ENCODE measurements at regions not wholly inside any gene's neighbourhood (a gene's known extent, or its start where the extent isn't known, plus 50 kb on each side); places are given as distances from the start of the nearest gene placed in this dataset.

GRCh38 chr4:83894831-83895230, 358.9 kb downstream of the GPAT3 start:
- Histone ChIP-seq H3K27me3 (ENCODE audit: low read depth) (no peaks in the 10 kb centered on the region), H3K36me3 (replicated peaks) (no peaks in the 10 kb centered on the region), H3K4me3 (no peak overlapping the region), H3K4me1 (no peaks in the 10 kb centered on the region), H3K9me3 (no peaks in the 10 kb centered on the region)
- DNase-seq (ENCODE audit: low spot score in 2 of 2): no peak
- in situ Hi-C loops (cut with MboI; ENCODE audit: low sequenced_read_pairs): no loop called here

DNA sequence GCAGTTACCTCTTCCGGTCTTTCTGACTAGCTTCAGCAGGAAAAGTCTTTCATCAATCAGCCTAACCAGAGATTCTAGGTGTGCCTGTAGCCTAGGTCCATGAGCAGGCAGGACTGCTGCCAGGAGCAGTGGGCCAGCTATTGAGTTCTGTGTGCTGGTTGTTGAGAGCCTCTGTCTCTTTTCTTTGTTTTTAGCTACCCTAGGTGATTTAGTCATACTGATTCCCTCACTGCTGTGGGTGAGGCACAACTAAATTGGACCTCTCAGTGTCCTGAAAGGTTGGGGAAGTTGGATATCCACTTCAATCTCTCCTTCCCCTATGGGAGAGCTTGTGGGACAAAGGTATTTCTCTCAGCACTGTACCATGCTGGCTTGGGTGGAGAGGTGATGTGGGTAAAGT, 354.9 kb downstream of the GPAT3 start:
- in situ Hi-C loops (cut with MboI; ENCODE audit: low sequenced_read_pairs): no loop called here
- no peaks in the 10 kb centered on the region for H3K4me1 ChIP-seq
- DNase-seq (ENCODE audit: low spot score in 2 of 2): no peak
- H3K36me3 ChIP-seq (replicated peaks): no peaks in the 10 kb centered on the region
- no peaks in the 10 kb centered on the region for H3K27me3 ChIP-seq (ENCODE audit: low read depth)
- no peak overlapping the region for H3K4me3 ChIP-seq
- no peaks in the 10 kb centered on the region for H3K9me3 ChIP-seq

- no peaks in the 10 kb centered on the region for H3K9me3 ChIP-seq
- in situ Hi-C loops (cut with MboI; ENCODE audit: low sequenced_read_pairs): no loop called here
- H3K4me1 ChIP-seq: no peaks in the 10 kb centered on the region
- H3K4me3 ChIP-seq: no peak overlapping the region
- H3K36me3 ChIP-seq (replicated peaks): no peaks in the 10 kb centered on the region
- no peaks in the 10 kb centered on the region for H3K27me3 ChIP-seq (ENCODE audit: low read depth)
- DNase-seq (ENCODE audit: low spot score in 2 of 2): no peak
These were observed 354.3 kb downstream of the GPAT3 start for GRCh38 chr4:83890231-83890630.

- Histone ChIP-seq H3K27me3 (ENCODE audit: low read depth) (no peaks in the 10 kb centered on the region), H3K4me1 (no peaks in the 10 kb centered on the region; the same call in 1 of the 2 replicates), H3K36me3 (replicated peaks) (no peaks in the 10 kb centered on the region), H3K4me3 (no peak overlapping the region), H3K9me3 (no peaks in the 10 kb centered on the region)
- no peak for DNase-seq (ENCODE audit: low spot score in 2 of 2)
- in situ Hi-C loops (cut with MboI; ENCODE audit: low sequenced_read_pairs): no loop called here
These were observed 353.9 kb downstream of the GPAT3 start for GRCh38 chr4:83889802-83890201.

DNA sequence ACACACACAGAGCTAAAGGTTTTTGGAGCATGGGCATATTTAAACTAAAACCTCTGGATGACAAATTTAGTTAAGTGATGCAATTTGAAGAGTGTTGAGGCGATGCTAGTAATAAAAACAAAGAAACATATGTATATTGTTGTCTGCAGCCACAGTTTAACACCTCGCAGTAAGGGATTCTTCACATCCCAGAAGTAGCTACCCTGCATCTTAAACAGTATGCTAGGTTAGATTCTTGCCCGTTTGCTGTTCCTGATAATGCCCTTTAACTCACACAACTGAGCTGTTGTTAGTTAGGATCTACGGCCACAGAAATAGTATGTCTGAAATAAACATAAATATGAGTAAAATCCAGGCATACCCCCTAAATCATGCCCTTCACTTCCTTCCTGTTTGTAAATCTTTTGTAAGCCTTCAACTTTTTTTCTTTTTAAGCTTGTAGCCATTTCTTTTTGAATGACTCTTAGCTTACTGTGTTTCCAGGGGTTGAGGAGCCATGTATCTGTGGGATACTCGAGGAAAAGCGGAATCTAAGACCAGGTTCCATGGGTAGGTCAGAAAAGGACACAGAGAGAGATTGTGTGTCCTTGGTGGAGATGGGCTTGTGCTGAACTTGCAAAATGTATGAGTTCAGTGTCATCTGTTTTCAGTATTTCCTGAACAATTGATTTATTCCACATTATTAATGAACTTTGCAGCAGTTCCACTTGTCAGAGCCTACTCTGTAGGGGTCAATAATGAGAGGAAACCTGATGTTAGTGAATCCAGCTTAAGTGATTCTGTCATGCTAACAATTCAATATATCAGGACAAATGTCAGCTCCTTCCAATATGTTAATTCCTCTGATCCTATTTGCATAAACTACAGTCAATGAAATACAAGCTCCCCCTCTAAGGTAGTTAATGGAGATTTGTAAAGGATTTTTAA, 349.6 kb downstream of the GPAT3 start:
- Histone ChIP-seq H3K36me3 (replicated peaks) (no peaks in the 10 kb centered on the region), H3K27me3 (ENCODE audit: low read depth) (no peaks in the 10 kb centered on the region), H3K9me3 (no peaks in the 10 kb centered on the region), H3K4me1 (no peaks in the 10 kb centered on the region; the same call in 1 of the 2 replicates), H3K4me3 (no peak overlapping the region)
- in situ Hi-C loops (cut with MboI; ENCODE audit: low sequenced_read_pairs): no loop called here
- no peak for DNase-seq (ENCODE audit: low spot score in 2 of 2)

DNA sequence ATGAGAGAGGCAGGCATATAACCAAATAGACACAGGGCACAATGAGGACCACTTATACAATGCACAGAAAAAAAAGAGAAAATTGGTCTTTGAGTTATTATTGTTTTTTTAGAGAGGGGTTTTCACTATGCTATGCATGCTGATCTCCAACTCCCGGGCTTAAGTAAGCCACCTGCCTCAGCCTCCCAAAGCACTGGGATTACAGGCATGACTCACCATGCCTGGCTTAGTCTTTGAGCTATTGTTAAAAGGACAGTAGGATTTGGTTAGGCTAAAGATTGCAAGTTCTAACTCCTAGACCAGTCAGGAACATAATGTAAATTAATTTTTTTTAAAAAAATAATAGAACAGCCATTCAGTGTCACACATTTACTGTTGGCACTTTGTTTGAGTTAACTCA, 340.1 kb downstream of the GPAT3 start:
- Histone ChIP-seq H3K4me1 (peaks cover 12% of the 10 kb centered on the region), H3K27me3 (ENCODE audit: low read depth) (no peaks in the 10 kb centered on the region), H3K36me3 (replicated peaks) (no peaks in the 10 kb centered on the region), H3K4me3 (no peak overlapping the region), H3K9me3 (no peaks in the 10 kb centered on the region)
- DNase-seq (ENCODE audit: low spot score in 2 of 2): peak; percentile 61 to 62
- in situ Hi-C loops (cut with MboI; ENCODE audit: low sequenced_read_pairs): no loop called here

- in situ Hi-C loops (cut with MboI; ENCODE audit: low sequenced_read_pairs): no loop called here
- H3K4me3 ChIP-seq: no peak overlapping the region
These were observed 339.5 kb downstream of the GPAT3 start for GRCh38 chr4:83875437-83875836.

DNA sequence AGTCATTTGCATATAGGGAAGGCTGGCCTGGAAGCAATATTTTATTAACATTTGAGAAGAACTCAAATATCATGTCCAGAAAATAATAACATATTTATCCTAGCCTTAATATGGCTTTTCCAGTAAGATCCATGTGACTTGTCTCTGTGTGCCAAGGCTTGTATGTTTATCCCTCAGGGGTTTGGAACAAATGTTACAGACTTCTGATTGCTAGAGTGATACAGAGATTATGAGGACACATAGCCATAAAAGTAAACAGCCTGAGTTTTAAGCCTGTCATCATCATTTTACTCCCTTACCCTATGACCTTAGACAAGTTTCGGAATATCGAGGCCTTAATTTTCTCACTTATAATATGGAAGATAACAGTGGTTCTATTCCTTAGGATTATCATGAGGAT, 338.1 kb downstream of the GPAT3 start:
- peaks cover 12% of the 10 kb centered on the region for H3K4me1 ChIP-seq
- H3K9me3 ChIP-seq: no peaks in the 10 kb centered on the region
- DNase-seq (ENCODE audit: low spot score in 2 of 2): no peak
- H3K4me3 ChIP-seq: no peak overlapping the region
- in situ Hi-C loops (cut with MboI; ENCODE audit: low sequenced_read_pairs): no loop called here
- H3K36me3 ChIP-seq (replicated peaks): no peaks in the 10 kb centered on the region
- H3K27me3 ChIP-seq (ENCODE audit: low read depth): no peaks in the 10 kb centered on the region

More at GRCh38 chr4:83875437-83875836, 339.5 kb downstream of the GPAT3 start:
- Histone ChIP-seq H3K9me3 (no peaks in the 10 kb centered on the region), H3K36me3 (replicated peaks) (no peaks in the 10 kb centered on the region), H3K4me1 (peaks cover 12% of the 10 kb centered on the region), H3K27me3 (ENCODE audit: low read depth) (no peaks in the 10 kb centered on the region)
- no peak for DNase-seq (ENCODE audit: low spot score in 2 of 2)

GRCh38 chr4:83870328-83870950, 334.5 kb downstream of the GPAT3 start:
- no peaks in the 10 kb centered on the region for H3K27me3 ChIP-seq (ENCODE audit: low read depth)
- peaks cover 2% of the 10 kb centered on the region for H3K4me1 ChIP-seq
- H3K4me3 ChIP-seq: no peak overlapping the region
- H3K36me3 ChIP-seq (replicated peaks): no peaks in the 10 kb centered on the region
- H3K9me3 ChIP-seq: no peaks in the 10 kb centered on the region
- in situ Hi-C loops (cut with MboI; ENCODE audit: low sequenced_read_pairs): no loop called here
- no peak for DNase-seq (ENCODE audit: low spot score in 2 of 2)

DNA sequence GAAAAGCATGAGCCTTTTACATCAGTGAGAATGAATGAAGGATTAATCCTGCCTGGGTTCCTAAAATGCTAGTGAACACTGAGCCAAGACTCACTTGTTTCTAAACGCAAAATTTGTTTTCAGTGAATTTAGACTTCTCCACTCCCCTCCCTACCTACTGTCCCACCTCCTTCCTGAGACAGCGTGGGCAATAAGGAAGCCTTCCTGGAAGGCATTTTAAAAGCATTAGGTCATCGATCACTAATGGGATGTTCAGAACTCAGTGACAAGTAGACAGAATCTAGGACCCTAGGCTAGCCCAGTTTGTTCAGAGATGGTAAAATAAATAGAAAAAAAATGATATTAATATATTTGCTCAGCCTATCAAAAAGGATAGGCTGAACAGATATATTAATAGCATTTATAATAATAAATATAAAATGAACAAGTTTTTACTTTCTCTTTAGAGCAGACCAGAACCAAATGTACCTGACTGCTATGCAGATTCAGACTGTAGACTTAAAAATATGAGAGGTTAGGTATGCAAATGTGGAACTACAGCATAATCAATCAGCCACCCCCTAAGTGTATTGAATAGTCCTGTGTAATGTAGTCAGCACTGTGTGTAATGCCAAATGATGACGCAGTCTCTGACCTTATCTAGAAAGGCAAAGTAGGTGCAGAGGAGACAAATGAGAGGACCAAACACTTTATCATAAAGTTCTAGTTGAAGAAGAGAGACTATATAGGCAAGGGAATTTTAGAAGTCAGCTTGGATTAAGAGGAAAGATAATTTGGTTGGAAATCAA, 331.1 kb downstream of the GPAT3 start:
- H3K4me1 ChIP-seq: no peaks in the 10 kb centered on the region
- H3K36me3 ChIP-seq (replicated peaks): no peaks in the 10 kb centered on the region
- no peaks in the 10 kb centered on the region for H3K27me3 ChIP-seq (ENCODE audit: low read depth)
- no peak overlapping the region for H3K4me3 ChIP-seq
- DNase-seq (ENCODE audit: low spot score in 2 of 2): no peak
- no peaks in the 10 kb centered on the region for H3K9me3 ChIP-seq
- in situ Hi-C loops (cut with MboI; ENCODE audit: low sequenced_read_pairs): no loop called here

GRCh38 chr4:83865417-83866150, 329.7 kb downstream of the GPAT3 start:
- DNase-seq (ENCODE audit: low spot score in 2 of 2): no peak
- no peaks in the 10 kb centered on the region for H3K27me3 ChIP-seq (ENCODE audit: low read depth)
- no peaks in the 10 kb centered on the region for H3K4me1 ChIP-seq
- no peak overlapping the region for H3K4me3 ChIP-seq
- H3K9me3 ChIP-seq: no peaks in the 10 kb centered on the region
- in situ Hi-C loops (cut with MboI; ENCODE audit: low sequenced_read_pairs): no loop called here
- H3K36me3 ChIP-seq (replicated peaks): no peaks in the 10 kb centered on the region

- Histone ChIP-seq H3K4me3 (no peak overlapping the region), H3K4me1 (no peaks in the 10 kb centered on the region), H3K9me3 (no peaks in the 10 kb centered on the region), H3K36me3 (replicated peaks) (no peaks in the 10 kb centered on the region), H3K27me3 (ENCODE audit: low read depth) (no peaks in the 10 kb centered on the region)
- DNase-seq (ENCODE audit: low spot score in 2 of 2): no peak
- in situ Hi-C loops (cut with MboI; ENCODE audit: low sequenced_read_pairs): no loop called here
These were observed 328.3 kb downstream of the GPAT3 start for GRCh38 chr4:83864097-83864817.

DNA sequence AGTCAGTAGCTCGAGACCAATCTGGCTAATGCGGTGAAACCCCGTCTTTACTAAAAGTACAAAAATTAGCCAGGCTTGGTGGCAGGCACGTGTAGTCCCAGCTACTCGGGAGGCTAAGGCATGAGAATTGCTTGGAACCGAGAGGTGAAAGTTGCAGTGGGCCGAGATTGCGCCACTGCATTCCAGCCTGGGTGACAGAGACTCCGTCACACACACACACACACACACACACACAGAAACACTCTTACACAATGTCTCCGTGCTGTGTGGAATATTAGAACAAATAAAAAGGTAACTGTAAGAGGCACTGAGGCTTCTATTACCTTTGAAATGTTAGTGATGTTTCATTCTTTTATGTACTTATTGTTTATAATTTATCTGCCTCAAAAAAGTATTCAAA, 326.6 kb downstream of the GPAT3 start:
- no peaks in the 10 kb centered on the region for H3K4me1 ChIP-seq
- H3K9me3 ChIP-seq: no peaks in the 10 kb centered on the region
- in situ Hi-C loops (cut with MboI; ENCODE audit: low sequenced_read_pairs): no loop called here

More for the DNA sequence above, 326.6 kb downstream of the GPAT3 start:
- H3K27me3 ChIP-seq (ENCODE audit: low read depth): no peaks in the 10 kb centered on the region
- DNase-seq (ENCODE audit: low spot score in 2 of 2): no peak
- no peak overlapping the region for H3K4me3 ChIP-seq
- no peaks in the 10 kb centered on the region for H3K36me3 ChIP-seq (replicated peaks)
